Adipocyte (in vitro differentiated cells): ENCODE measurements at regions not wholly inside any gene's neighbourhood (a gene's known extent, or its start where the extent isn't known, plus 50 kb on each side); places are given as distances from the start of the nearest gene placed in this dataset.
"Not testable (repeated sequence)": the region's sequence is repeated elsewhere in the genome, so short reads cannot be mapped to it uniquely, and the experiment has no call there.

Experiments
- DNase-seq: peaks from one replicate; pipeline ENCODE4 v3.0.0-alpha.2; 2015; ENCODE audit warnings: low read depth
- H3K27me3 ChIP-seq: replicated peaks from 2 replicates; pipeline ENCODE4 v1.7.0; 2013; ENCODE audit warnings: mild to moderate bottlenecking, low read length, moderate library complexity; ENCODE audit not compliant: control insufficient read depth, insufficient read depth
- H3K36me3 ChIP-seq: 2 replicates; pipeline ENCODE4 v1.7.0; 2013; ENCODE audit warnings: low read length, mild to moderate bottlenecking, moderate library complexity; ENCODE audit not compliant: control insufficient read depth, insufficient read depth, severe bottlenecking
- H3K4me1 ChIP-seq: 2 replicates; pipeline ENCODE4 v1.7.0; 2013; ENCODE audit warnings: mild to moderate bottlenecking, low read length, moderate library complexity; ENCODE audit not compliant: control insufficient read depth, insufficient read depth
- H3K4me3 ChIP-seq: 2 replicates; pipeline ENCODE4 v1.7.0; 2013; ENCODE audit warnings: mild to moderate bottlenecking, low read length, moderate library complexity
- H3K9ac ChIP-seq: 2 replicates; pipeline ENCODE4 v1.7.0; 2013; ENCODE audit warnings: mild to moderate bottlenecking, low read length, moderate library complexity
- H3K9me3 ChIP-seq: 2 replicates; pipeline ENCODE4 v1.7.0; 2013; ENCODE audit warnings: mild to moderate bottlenecking, low read length, moderate library complexity; ENCODE audit not compliant: control insufficient read depth

DNA sequence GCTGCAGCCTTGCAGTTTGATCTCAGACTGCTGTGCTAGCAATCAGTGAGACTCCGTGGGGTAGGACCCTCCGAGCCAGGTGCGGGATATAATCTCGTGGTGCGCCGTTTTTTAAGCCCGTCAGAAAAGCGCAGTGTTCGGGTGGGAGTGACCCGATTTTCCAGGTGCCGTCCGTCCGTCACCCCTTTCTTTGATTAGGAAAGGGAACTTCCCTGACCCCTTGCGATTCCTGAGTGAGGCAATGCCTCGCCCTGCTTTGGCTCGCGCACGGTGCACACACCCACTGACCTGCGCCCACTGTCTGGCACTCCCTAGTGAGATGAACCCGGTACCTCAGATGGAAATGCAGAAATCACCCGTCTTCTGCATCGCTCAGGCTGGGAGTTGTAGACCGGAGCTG lies 203.2 kb downstream of the SNCAIP start:
- not testable (repeated sequence) for H3K9me3 ChIP-seq, H3K27me3 ChIP-seq, H3K9ac ChIP-seq, DNase-seq, H3K4me1 ChIP-seq, H3K4me3 ChIP-seq, H3K36me3 ChIP-seq

DNA sequence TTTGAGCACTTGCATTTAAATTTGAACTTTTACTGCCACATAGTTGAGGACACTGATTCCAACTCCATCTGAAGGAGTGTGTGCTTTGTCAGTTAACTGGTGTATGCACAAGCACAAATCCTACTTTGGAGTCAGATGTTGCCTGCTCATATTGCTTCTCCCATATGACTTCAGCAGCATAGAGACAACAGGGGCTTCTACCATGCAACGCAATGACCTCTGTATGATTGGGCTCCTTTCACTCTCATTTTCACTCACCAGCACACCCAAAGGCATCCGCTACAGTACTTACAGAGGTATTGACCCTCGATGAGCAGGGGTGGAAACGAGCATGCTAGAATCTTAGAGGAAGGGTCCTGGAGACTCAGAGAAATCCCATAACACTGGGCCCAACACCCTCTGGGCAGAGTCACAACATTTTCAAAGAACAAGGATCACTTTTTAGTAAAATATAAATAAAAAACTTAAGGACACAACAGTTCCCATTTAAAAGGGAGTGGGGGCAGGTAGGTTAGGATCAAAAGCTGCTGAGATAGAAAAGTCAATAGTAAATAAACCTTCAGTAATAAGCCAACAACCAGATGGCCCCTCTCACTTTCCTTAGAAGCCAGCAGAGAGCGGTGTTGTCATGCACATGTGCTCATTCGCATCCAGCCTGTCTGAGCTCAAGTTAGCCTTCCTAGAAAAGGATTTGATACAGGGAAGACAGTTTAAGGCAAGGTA lies 203.8 kb downstream of the SNCAIP start:
- no peaks in the 10 kb centered on the region for H3K36me3 ChIP-seq
- H3K4me3 ChIP-seq = no peak overlapping the region
- no peaks in the 10 kb centered on the region for H3K4me1 ChIP-seq
- peak; percentile 92 for DNase-seq
- no peaks in the 10 kb centered on the region for H3K27me3 ChIP-seq
- H3K9ac ChIP-seq = no peak overlapping the region
- H3K9me3 ChIP-seq = no peaks in the 10 kb centered on the region

DNA sequence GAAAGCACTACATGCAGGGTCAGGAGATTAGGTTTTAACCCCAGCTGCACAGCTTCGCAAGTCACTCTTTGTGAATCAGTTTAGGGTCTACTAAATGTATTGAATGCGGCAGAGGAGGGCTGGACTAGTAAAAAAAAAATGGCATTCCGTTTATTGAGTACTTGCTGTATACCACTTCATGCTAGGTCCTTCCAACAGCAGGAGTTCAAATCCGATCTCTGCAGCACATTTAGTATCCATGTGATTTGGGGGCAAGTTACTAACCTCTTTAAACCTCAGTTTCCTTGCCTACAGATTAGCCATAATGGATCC lies 204.4 kb downstream of the SNCAIP start:
- H3K4me1 ChIP-seq = no peaks in the 10 kb centered on the region
- H3K36me3 ChIP-seq = no peaks in the 10 kb centered on the region
- H3K4me3 ChIP-seq = no peak overlapping the region
- H3K9ac ChIP-seq = no peak overlapping the region
- no peaks in the 10 kb centered on the region for H3K9me3 ChIP-seq
- no peak for DNase-seq
- H3K27me3 ChIP-seq = no peaks in the 10 kb centered on the region

DNA sequence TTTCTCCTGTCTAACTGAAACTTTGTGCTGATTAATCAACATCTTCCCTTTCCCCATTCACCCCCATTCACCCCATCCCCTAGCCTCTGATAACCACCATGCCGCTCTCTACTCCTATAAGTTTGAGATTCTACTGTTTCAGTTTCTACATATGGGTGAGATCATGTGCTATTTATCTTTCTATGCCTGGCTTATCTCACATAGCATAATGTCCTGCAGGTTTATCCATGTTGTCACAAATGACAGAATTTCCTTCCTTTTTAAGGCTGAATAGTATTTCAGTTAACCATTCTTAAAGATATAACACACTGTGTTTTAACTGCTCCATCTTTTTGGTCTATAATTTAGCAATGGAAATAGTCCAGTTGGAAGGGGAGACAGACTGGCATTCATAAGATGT lies 205.1 kb downstream of the SNCAIP start:
- Histone ChIP-seq H3K4me1 (no peaks in the 10 kb centered on the region), H3K9me3 (no peaks in the 10 kb centered on the region), H3K27me3 (no peaks in the 10 kb centered on the region), H3K36me3 (no peaks in the 10 kb centered on the region), H3K4me3 (no peak overlapping the region), H3K9ac (no peak overlapping the region)
- DNase-seq = no peak

DNA sequence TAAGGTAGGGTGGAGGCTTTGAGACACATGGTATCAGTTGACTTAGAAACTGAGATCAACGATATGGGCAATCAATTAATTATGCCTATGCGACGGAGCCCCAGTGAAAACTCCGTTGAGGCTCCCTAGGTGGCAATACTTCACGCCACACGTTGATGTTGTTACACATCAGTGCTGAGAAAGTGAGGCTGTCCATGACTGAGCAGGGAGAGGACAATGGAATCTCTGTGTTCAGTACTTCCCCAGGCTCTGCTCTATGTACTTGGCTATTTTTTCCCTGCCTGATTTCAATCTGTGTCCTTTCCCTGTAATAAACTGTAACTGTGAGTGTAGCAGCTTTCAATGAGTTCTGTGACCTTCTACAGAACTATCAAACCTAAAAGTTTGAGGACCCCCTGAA lies 211.7 kb downstream of the SNCAIP start:
- Histone ChIP-seq H3K9ac (no peak overlapping the region), H3K4me3 (no peak overlapping the region), H3K36me3 (no peaks in the 10 kb centered on the region), H3K27me3 (no peaks in the 10 kb centered on the region), H3K4me1 (no peaks in the 10 kb centered on the region), H3K9me3 (no peaks in the 10 kb centered on the region)
- DNase-seq = no peak

DNA sequence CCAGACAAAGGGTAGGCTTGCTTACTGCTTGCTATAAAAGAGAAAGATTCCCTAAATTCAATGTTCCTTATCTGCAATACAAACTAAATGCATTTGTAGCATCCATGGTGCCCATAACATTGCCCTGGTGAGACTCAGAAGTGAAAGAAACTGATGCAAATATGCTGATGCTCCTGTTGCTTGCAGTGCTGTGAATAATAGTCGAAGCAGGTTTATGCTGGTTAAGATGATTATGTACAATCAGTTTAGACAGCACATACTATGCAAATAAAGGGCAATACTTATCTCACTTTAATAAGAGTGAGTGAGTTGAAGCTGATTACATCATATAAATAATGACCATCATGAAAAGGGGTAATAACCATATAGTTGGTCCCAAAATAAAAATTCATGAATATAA lies 215.5 kb downstream of the SNCAIP start:
- Histone ChIP-seq H3K27me3 (no peaks in the 10 kb centered on the region), H3K9me3 (no peaks in the 10 kb centered on the region), H3K4me3 (no peak overlapping the region), H3K36me3 (no peaks in the 10 kb centered on the region), H3K9ac (no peak overlapping the region), H3K4me1 (no peaks in the 10 kb centered on the region)
- DNase-seq = no peak

DNA sequence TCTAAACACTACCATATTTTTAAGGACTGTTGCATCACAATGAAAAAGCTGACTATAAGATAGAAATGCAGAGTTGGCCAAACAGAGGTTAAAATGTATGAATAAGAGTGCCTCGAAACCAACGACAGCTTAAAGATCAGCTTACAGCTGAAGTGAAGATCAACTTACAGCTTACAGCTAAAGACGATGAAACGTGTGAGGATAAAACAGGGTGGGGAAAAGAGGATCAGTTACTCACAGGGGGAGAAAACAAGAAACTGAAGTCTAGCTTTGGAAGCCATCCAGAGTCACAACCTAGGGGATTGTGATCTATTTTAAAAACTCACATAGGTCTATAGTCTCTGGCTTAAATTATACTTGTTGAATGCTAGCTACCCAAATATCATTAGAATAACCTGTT lies 220.0 kb downstream of the SNCAIP start:
- Histone ChIP-seq H3K9ac (no peak overlapping the region), H3K4me3 (no peak overlapping the region), H3K36me3 (no peaks in the 10 kb centered on the region), H3K27me3 (no peaks in the 10 kb centered on the region), H3K9me3 (no peaks in the 10 kb centered on the region), H3K4me1 (no peaks in the 10 kb centered on the region)
- DNase-seq = peak; percentile 41

DNA sequence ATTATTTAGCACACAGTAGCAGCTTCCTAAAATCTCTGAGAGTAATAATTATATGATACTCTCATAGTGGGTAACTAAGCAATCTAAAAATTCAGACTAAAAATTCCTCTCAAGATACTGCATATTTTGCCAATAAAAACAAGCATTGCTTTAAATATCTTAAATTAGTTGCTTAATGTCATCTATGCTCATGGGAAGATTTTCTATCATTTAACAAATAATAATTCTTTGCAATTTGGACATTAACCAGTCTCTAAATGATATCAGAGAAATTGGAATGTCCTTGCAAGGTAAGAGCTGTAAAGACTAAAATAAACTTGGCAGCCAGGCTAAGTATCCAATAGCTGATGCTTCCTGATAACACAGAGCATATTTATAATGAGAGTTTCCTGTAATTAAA lies 221.8 kb downstream of the SNCAIP start:
- DNase-seq = no peak
- Histone ChIP-seq H3K4me3 (no peak overlapping the region), H3K9ac (no peak overlapping the region), H3K36me3 (no peaks in the 10 kb centered on the region), H3K9me3 (no peaks in the 10 kb centered on the region), H3K4me1 (no peaks in the 10 kb centered on the region), H3K27me3 (no peaks in the 10 kb centered on the region)

DNA sequence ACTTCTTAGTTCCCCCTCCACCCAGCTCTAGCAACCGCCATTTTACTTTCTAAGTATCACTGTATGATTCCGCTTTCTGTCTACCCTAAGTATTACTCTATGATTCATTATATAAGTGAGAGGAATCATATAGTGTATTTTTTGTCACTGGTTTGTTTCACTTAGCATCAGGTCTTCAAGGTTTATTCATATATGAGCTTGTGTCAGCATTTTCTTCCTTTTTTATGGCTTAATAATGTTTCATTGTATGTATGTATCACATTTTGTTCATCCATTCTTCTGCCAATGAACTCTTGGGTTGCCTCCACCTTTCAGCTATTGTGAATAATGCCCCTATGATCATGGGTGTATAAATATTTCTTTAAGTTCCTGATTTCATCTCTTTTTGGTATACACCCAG lies 222.8 kb downstream of the SNCAIP start:
- no peaks in the 10 kb centered on the region for H3K9me3 ChIP-seq
- no peaks in the 10 kb centered on the region for H3K4me1 ChIP-seq
- H3K36me3 ChIP-seq = no peaks in the 10 kb centered on the region
- H3K4me3 ChIP-seq = no peak overlapping the region
- H3K27me3 ChIP-seq = no peaks in the 10 kb centered on the region
- no peak for DNase-seq
- no peak overlapping the region for H3K9ac ChIP-seq

DNA sequence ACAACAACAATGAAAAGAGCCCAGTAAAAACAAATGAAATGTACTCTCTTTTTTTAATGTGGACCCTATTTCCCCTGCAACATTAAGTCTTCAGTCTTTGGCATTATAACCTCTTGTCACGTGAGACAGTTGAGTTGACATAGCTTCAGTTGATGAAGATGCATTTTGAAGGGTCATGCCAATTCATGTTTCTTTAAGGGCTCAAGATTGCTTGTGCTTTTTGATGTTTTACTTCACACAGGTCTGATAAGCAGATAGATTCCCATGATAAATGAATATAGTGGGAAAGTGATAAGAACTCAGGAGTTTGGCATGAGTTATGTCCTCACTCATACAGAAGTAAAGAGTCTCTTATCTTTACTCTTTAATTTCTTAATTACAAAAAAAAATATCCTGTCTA lies 229.4 kb downstream of the SNCAIP start:
- Histone ChIP-seq H3K9ac (no peak overlapping the region), H3K9me3 (no peaks in the 10 kb centered on the region), H3K27me3 (no peaks in the 10 kb centered on the region), H3K36me3 (no peaks in the 10 kb centered on the region), H3K4me3 (no peak overlapping the region), H3K4me1 (no peaks in the 10 kb centered on the region)
- DNase-seq = no peak

DNA sequence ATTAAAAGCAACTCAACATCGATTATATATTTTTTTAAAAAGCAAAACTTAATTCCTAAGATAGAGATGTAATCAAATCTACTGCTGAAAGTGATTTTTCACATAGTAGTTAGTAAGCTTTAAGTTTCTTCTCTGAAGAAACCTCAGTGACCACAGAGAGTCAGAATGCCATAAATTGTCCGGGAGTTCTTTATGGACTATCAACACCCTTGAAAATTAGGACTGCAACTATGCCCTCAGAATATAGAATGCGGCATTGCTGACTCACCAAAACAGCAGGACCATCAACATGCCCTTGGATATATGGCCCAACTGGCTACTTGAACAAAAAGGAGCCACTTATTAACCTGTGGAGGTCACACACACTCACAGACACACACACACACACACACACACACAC lies 228.9 kb upstream of the SNX2 start:
- H3K4me1 ChIP-seq = no peaks in the 10 kb centered on the region
- H3K27me3 ChIP-seq = no peaks in the 10 kb centered on the region
- H3K36me3 ChIP-seq = no peaks in the 10 kb centered on the region
- H3K9ac ChIP-seq = no peak overlapping the region
- H3K9me3 ChIP-seq = peaks cover 2% of the 10 kb centered on the region
- H3K4me3 ChIP-seq = no peak overlapping the region
- DNase-seq = no peak

DNA sequence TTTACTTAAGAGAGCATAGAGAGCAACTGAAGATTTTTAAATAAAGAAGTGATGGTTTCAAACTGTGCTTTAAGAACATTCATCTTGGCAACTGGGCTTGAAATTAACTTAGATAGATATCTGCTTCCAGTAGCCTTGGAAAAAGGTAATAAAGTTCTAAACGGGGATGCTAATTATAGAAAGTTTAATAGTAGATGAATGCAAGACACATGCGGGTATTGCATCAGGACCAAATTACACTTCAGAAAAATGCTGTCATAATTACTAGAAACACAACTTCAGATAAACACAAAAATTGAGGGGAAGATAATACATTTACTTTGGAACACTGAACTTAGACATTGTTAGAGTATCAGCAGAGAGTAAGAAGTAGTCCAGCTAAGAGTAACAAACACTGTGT lies 227.7 kb upstream of the SNX2 start:
- Histone ChIP-seq H3K36me3 (no peaks in the 10 kb centered on the region), H3K27me3 (no peaks in the 10 kb centered on the region), H3K4me1 (no peaks in the 10 kb centered on the region), H3K4me3 (no peak overlapping the region), H3K9me3 (peaks cover 2% of the 10 kb centered on the region), H3K9ac (no peak overlapping the region)
- no peak for DNase-seq
